ENCODE measurements at regions not wholly inside any gene's neighbourhood (a gene's known extent, or its start where the extent isn't known, plus 50 kb on each side); places are given as distances from the start of the nearest gene placed in this dataset.

DNA sequence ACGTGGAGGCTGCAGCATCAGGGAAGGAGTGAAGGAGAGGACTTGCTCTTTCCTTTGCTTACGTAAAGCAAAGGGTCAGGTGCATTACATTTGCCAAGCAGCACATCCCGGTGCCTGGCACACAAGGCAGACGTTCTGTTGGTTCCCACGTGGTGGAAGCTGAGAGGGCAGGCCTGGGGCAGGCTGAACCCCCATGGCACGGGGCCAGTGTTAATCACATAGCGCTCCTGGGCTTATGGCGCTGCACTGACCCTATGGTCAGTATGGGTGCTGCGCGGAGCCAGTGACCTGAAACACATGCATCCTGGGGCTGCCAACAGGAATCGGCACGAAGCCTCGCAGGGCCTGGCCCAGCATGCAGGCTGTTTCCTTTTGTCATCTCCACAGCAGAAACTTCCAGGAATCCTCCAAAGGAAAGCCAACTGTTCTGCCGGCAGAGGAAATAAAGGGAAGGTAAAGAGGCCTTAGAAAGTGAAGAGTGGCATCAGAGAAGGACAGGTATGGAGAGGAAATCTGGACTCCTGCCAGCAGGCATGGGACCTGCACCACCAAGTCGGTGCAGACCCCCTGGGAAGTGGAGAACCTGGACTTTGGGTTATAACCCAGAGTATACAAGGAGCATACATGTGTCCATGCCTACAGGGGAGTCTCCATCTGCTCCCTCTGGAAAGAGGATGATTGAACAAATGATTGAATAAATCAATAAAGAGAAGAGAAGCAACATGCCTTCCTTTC, 560.2 kb downstream of the TCERG1L start:
- H2BK20ac ChIP-seq (ENCODE audit: low read depth, low read length, poor library complexity, severe bottlenecking) = no peak overlapping the region
- peaks cover 4 to 9% of the 10 kb centered on the region in 2 experiments; a peak in 2 of 5 replicates for H3K9me3 Mint-ChIP-seq
- H3K4me2 ChIP-seq (ENCODE audit: insufficient read depth, insufficient read length, low read length) = no peak overlapping the region
- no peaks in the 10 kb centered on the region for H3K27me3 ChIP-seq (ENCODE audit: insufficient read depth, low read length)
- H2BK15ac ChIP-seq (ENCODE audit: low read depth, low read length) = no peak overlapping the region
- no peak overlapping the region for H3K23ac ChIP-seq (ENCODE audit: insufficient read length, low read depth, low read length)
- H3K4me3 Mint-ChIP-seq = no peak overlapping the region
- H2AK5ac ChIP-seq (ENCODE audit: insufficient read length, low read length) = no peak overlapping the region
- DNase-seq = peak; percentile 8
- H3K79me1 ChIP-seq (ENCODE audit: insufficient read depth, low read depth, low read length, poor library complexity, severe bottlenecking) = no peaks in the 10 kb centered on the region
- no peaks in the 10 kb centered on the region for H3K36me3 Mint-ChIP-seq (ENCODE audit: insufficient read depth in 1 of 3, low read depth in 3 of 3)
- no peak overlapping the region for H3K18ac ChIP-seq (ENCODE audit: insufficient read length, low read depth, low read length)
- H3K14ac ChIP-seq (ENCODE audit: insufficient read depth, low read length) = no peak overlapping the region
- H4K5ac ChIP-seq (ENCODE audit: insufficient read length, low read depth, low read length) = no peak overlapping the region
- H3K23me2 ChIP-seq (ENCODE audit: insufficient read length, low read depth, low read length, poor library complexity, severe bottlenecking) = peaks cover 4% of the 10 kb centered on the region
- no peak overlapping the region for H3K4ac ChIP-seq (ENCODE audit: low read depth, low read length)
- no peak overlapping the region for H3K27ac Mint-ChIP-seq
- peaks cover 6% of the 10 kb centered on the region for H3K27me3 Mint-ChIP-seq (ENCODE audit: low read depth)
- H4K91ac ChIP-seq (ENCODE audit: insufficient read length, low read depth, low read length) = no peak overlapping the region
- H3K9me3 ChIP-seq (ENCODE audit: control insufficient read depth, low read depth, low read length) = no peaks in the 10 kb centered on the region
- no peak overlapping the region for H2AFZ ChIP-seq (ENCODE audit: low read length)
- WGBS (ENCODE audit: extremely low coverage, insufficient read length, low lambda C conversion rate) = no CpG with 5 or more reads among the region's 15 CpGs
- H2BK12ac ChIP-seq (ENCODE audit: insufficient read length, low read depth, low read length) = no peak overlapping the region
- no peak overlapping the region for H2BK120ac ChIP-seq (ENCODE audit: low read depth, low read length, poor library complexity, severe bottlenecking)
- peaks cover 10 to 18% of the 10 kb centered on the region in 2 experiments for H3K4me1 Mint-ChIP-seq
- no peak overlapping the region for H3K27ac ChIP-seq (ENCODE audit: insufficient read length, low read depth, low read length)
- H3K56ac ChIP-seq (ENCODE audit: insufficient read length, low read depth, low read length) = no peak overlapping the region
- H3T11ph ChIP-seq (ENCODE audit: low read length) = no peak overlapping the region
- H3K4me1 ChIP-seq (ENCODE audit: insufficient read depth, low read length) = no peaks in the 10 kb centered on the region
- no peak for TF ChIP-seq CTCF (conservative IDR thresholded peaks at IDR 0.05)
- H3K79me2 ChIP-seq (ENCODE audit: insufficient read depth, low read length) = no peaks in the 10 kb centered on the region
- no peak overlapping the region for H4K8ac ChIP-seq (replicated peaks; ENCODE audit: insufficient read length, low read depth, low read length)
- no peaks in the 10 kb centered on the region for H4K20me1 ChIP-seq (ENCODE audit: control insufficient read depth, insufficient read depth, insufficient read length)
- no peak overlapping the region for H2BK5ac ChIP-seq (ENCODE audit: insufficient read length, low read length)
- H3K9ac ChIP-seq (ENCODE audit: extremely low read depth, insufficient read length, low read length) = no peak overlapping the region

Data from H9 (cell line).